ENCODE measurements at regions not wholly inside any gene's neighbourhood (a gene's known extent, or its start where the extent isn't known, plus 50 kb on each side); places are given as distances from the start of the nearest gene placed in this dataset.
A peak's percentile ranks its signal among the peaks of the same experiment; 100 is the strongest.

- Histone ChIP-seq H3K27ac (ENCODE audit: extremely low read depth, low read depth, low read length) (no peak overlapping the region), H4K20me1 (replicated peaks; ENCODE audit: control insufficient read depth, insufficient read depth, low read length) (no peaks in the 10 kb centered on the region), H3K9ac (ENCODE audit: insufficient read depth in 1 of 2, low read depth in 2 of 2, low read length in 2 of 2) (no peak overlapping the region), H3K9me3 (replicated peaks; ENCODE audit: control insufficient read depth, insufficient read depth, low read depth, low read length) (no peaks in the 10 kb centered on the region), H3K4me1 (replicated peaks in 1 of 2; ENCODE audit: control insufficient read depth in 2 of 2, insufficient read depth in 2 of 2, low read length in 2 of 2) (no peaks in the 10 kb centered on the region), H3K79me2 (ENCODE audit: control insufficient read depth, insufficient read depth, low read length) (no peaks in the 10 kb centered on the region), H3K4me2 (ENCODE audit: insufficient read depth, low read length) (no peak overlapping the region), H3K27me3 (ENCODE audit: control insufficient read depth in 2 of 2, insufficient read depth in 2 of 2, low read length in 2 of 2) (no peaks in the 10 kb centered on the region), H3K4me3 (no peak overlapping the region), H2AFZ (ENCODE audit: low read depth, low read length) (no peak overlapping the region), H3K9me1 (ENCODE audit: control insufficient read depth, insufficient read depth, low read length) (no peaks in the 10 kb centered on the region), H3K36me3 (ENCODE audit: control insufficient read depth, insufficient read depth, low read length) (no peaks in the 10 kb centered on the region)
- TF ChIP-seq SIN3A (IDR thresholded peaks at IDR 0.05; ENCODE audit: borderline replicate concordance in 2 of 2, control insufficient read depth in 1 of 2, low read depth in 2 of 2, low read length in 2 of 2) (no peak), CBX5 (IDR thresholded peaks at IDR 0.05; ENCODE audit: borderline replicate concordance, low read depth) (0 out of 2 replicates have a peak, but pooled peaks have one; percentile 40)
- BruUV-seq (replicated peaks), result no TSS peak
- WGBS (ENCODE audit: insufficient coverage, low coverage, missing lambda C conversion rate), result 0% methylated on average over 1 of the region's 4 CpGs
- CTCF ChIA-PET (ENCODE audit: low intra/inter-chr PET ratio), result no interaction called here
- in situ Hi-C loops (cut with MboI) (no loop called here), intact Hi-C loops (cut with micrococcal nuclease) (no loop called here)
- FAIRE-seq (no peak), DNase-seq (ENCODE audit: extremely low read depth in 1 of 4, low spot score in 3 of 4) (no peak), ATAC-seq (no peak)
- POLR2A ChIA-PET, result no interaction called here
Observed at GRCh38 chrX:93177930-93178329, 495.4 kb downstream of the NAP1L3 start.

- no peak overlapping the region for H2AFZ ChIP-seq (ENCODE audit: low read depth, low read length)
- FAIRE-seq, result no peak
- H3K9me1 ChIP-seq (ENCODE audit: control insufficient read depth, insufficient read depth, low read length), result no peaks in the 10 kb centered on the region
- ATAC-seq, result no peak
- in situ Hi-C loops (cut with MboI) (no loop called here), intact Hi-C loops (cut with micrococcal nuclease) (no loop called here)
- H3K27me3 ChIP-seq (ENCODE audit: control insufficient read depth in 2 of 2, insufficient read depth in 2 of 2, low read length in 2 of 2), result no peaks in the 10 kb centered on the region
- H3K4me3 ChIP-seq, result no peak overlapping the region
- no peak overlapping the region for H3K27ac ChIP-seq (ENCODE audit: extremely low read depth, low read depth, low read length)
- no peak overlapping the region for H3K4me2 ChIP-seq (ENCODE audit: insufficient read depth, low read length)
- DNase-seq (ENCODE audit: extremely low read depth in 1 of 4, low spot score in 3 of 4), result no peak
- WGBS (ENCODE audit: insufficient coverage, low coverage, missing lambda C conversion rate), result 0% methylated on average over 1 of the region's 1 CpG
- no peaks in the 10 kb centered on the region for H3K9me3 ChIP-seq (replicated peaks; ENCODE audit: control insufficient read depth, insufficient read depth, low read depth, low read length)
- ChIA-PET CTCF (ENCODE audit: low intra/inter-chr PET ratio) (no interaction called here), POLR2A (no interaction called here)
- no peaks in the 10 kb centered on the region for H4K20me1 ChIP-seq (replicated peaks; ENCODE audit: control insufficient read depth, insufficient read depth, low read length)
- no TSS peak for BruUV-seq (replicated peaks)
- no peak overlapping the region for H3K9ac ChIP-seq (ENCODE audit: insufficient read depth in 1 of 2, low read depth in 2 of 2, low read length in 2 of 2)
- no peaks in the 10 kb centered on the region for H3K36me3 ChIP-seq (ENCODE audit: control insufficient read depth, insufficient read depth, low read length)
- H3K4me1 ChIP-seq (replicated peaks in 1 of 2; ENCODE audit: control insufficient read depth in 2 of 2, insufficient read depth in 2 of 2, low read length in 2 of 2), result no peaks in the 10 kb centered on the region
- no peaks in the 10 kb centered on the region for H3K79me2 ChIP-seq (ENCODE audit: control insufficient read depth, insufficient read depth, low read length)
- TF ChIP-seq PCBP1 (IDR thresholded peaks at IDR 0.05; ENCODE audit: low read depth, low read length, poor library complexity, severe bottlenecking) (no peak), SP1 (CRISPR knock-in tag; IDR thresholded peaks at IDR 0.05) (no peak), ZNF518B (CRISPR knock-in tag; IDR thresholded peaks at IDR 0.05) (no peak), CHD1 (IDR thresholded peaks at IDR 0.05; ENCODE audit: low read length) (no peak), PHTF2 (CRISPR knock-in tag; IDR thresholded peaks at IDR 0.05) (no peak), RAD21 (CRISPR knock-in tag; conservative IDR thresholded peaks at IDR 0.05 in 1 of 2, IDR thresholded peaks at IDR 0.05 in 1 of 2) (no peak), MEF2D (tag; conservative IDR thresholded peaks at IDR 0.05; ENCODE audit: low read depth) (no peak), BRCA1 (IDR thresholded peaks at IDR 0.05) (no peak), BRCA1 (CRISPR knock-in tag; IDR thresholded peaks at IDR 0.05) (no peak), ETS2 (tag; IDR thresholded peaks at IDR 0.05; ENCODE audit: borderline replicate concordance, poor library complexity, severe bottlenecking) (no peak), E2F4 (CRISPR knock-in tag; IDR thresholded peaks at IDR 0.05; ENCODE audit: low read depth) (no peak)
Observed at GRCh38 chrX:93169771-93170170, 503.6 kb downstream of the NAP1L3 start.

Measured in K562 (cell line).